ENCODE measurements at regions not wholly inside any gene's neighbourhood (a gene's known extent, or its start where the extent isn't known, plus 50 kb on each side); places are given as distances from the start of the nearest gene placed in this dataset.

DNA sequence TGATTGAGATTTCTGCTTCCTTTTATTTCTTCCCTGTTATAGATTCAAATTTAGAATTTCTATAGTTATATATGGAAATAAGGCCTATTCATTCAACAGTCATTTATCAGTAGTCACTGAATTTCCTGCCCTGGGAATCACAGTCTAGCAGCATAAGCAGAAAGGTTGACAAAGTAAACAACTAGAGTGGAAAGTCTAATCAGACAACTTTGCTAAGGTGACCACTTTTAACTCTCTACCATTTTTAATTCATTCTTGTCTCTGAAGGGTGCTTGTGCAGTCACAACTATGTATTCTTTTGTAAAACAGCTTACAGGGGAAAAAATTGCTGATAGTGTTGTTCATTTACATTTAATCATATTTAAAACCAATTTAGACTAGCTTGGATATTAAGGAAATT, 66.1 kb upstream of the PLA2G4A start:
- ChIA-PET POLR2A (no interaction called here), CTCF (interaction anchor here (1.8 kb wide), 1 partner anchor 388 kb away, joined by 5 read pairs; the partner anchor contains the start of gene TPR)
- Mint-ChIP-seq H3K36me3 (no peaks in the 10 kb centered on the region), H3K4me3 (no peak overlapping the region), H3K9me3 (no peaks in the 10 kb centered on the region), H3K27ac (no peak overlapping the region), H3K27me3 (ENCODE audit: low read depth) (no peaks in the 10 kb centered on the region), H3K4me1 (peaks cover 11% of the 10 kb centered on the region)
- ATAC-seq (no peak), DNase-seq (ENCODE audit: low spot score) (no peak)
- TF ChIP-seq JUN (CRISPR knock-in tag; IDR thresholded peaks at IDR 0.05), result no peak
- TF ChIP-seq ZNF138 (CRISPR knock-in tag; conservative IDR thresholded peaks at IDR 0.05), result no peak
- TF ChIP-seq, protein P1, sequence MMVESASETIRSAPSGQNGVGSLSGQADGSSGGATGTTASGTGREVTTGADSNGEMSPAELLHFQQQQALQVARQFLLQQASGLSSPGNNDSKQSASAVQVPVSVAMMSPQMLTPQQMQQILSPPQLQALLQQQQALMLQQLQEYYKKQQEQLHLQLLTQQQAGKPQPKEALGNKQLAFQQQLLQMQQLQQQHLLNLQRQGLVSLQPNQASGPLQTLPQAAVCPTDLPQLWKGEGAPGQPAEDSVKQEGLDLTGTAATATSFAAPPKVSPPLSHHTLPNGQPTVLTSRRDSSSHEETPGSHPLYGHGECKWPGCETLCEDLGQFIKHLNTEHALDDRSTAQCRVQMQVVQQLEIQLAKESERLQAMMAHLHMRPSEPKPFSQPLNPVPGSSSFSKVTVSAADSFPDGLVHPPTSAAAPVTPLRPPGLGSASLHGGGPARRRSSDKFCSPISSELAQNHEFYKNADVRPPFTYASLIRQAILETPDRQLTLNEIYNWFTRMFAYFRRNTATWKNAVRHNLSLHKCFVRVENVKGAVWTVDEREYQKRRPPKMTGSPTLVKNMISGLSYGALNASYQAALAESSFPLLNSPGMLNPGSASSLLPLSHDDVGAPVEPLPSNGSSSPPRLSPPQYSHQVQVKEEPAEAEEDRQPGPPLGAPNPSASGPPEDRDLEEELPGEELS (CRISPR knock-in tag; IDR thresholded peaks at IDR 0.05), result no peak
- no peak for TF ChIP-seq ZNF317 (CRISPR knock-in tag; IDR thresholded peaks at IDR 0.05; ENCODE audit: borderline replicate concordance, low read depth)
- no peak for TF ChIP-seq RORB (CRISPR knock-in tag; IDR thresholded peaks at IDR 0.05)
- no peak for TF ChIP-seq GTF2I (CRISPR knock-in tag; conservative IDR thresholded peaks at IDR 0.05)
- no peak for TF ChIP-seq CBFB (CRISPR knock-in tag; IDR thresholded peaks at IDR 0.05; ENCODE audit: low read depth)
- no peak for TF ChIP-seq ETV6 (CRISPR knock-in tag; IDR thresholded peaks at IDR 0.05)
- no peak for TF ChIP-seq FOXJ3 (CRISPR knock-in tag; IDR thresholded peaks at IDR 0.05; ENCODE audit: borderline replicate concordance)
- no peak for TF ChIP-seq ZNF232 (CRISPR knock-in tag; IDR thresholded peaks at IDR 0.05)
- TF ChIP-seq ZNF219 (CRISPR knock-in tag; IDR thresholded peaks at IDR 0.05; ENCODE audit: borderline replicate concordance), result no peak
- no peak for TF ChIP-seq CREB1 (CRISPR knock-in tag; IDR thresholded peaks at IDR 0.05)
- TF ChIP-seq MXD4 (CRISPR knock-in tag; IDR thresholded peaks at IDR 0.05; ENCODE audit: borderline replicate concordance), result no peak
- TF ChIP-seq, protein P2, sequence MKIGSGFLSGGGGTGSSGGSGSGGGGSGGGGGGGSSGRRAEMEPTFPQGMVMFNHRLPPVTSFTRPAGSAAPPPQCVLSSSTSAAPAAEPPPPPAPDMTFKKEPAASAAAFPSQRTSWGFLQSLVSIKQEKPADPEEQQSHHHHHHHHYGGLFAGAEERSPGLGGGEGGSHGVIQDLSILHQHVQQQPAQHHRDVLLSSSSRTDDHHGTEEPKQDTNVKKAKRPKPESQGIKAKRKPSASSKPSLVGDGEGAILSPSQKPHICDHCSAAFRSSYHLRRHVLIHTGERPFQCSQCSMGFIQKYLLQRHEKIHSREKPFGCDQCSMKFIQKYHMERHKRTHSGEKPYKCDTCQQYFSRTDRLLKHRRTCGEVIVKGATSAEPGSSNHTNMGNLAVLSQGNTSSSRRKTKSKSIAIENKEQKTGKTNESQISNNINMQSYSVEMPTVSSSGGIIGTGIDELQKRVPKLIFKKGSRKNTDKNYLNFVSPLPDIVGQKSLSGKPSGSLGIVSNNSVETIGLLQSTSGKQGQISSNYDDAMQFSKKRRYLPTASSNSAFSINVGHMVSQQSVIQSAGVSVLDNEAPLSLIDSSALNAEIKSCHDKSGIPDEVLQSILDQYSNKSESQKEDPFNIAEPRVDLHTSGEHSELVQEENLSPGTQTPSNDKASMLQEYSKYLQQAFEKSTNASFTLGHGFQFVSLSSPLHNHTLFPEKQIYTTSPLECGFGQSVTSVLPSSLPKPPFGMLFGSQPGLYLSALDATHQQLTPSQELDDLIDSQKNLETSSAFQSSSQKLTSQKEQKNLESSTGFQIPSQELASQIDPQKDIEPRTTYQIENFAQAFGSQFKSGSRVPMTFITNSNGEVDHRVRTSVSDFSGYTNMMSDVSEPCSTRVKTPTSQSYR (CRISPR knock-in tag; IDR thresholded peaks at IDR 0.05), result no peak
- TF ChIP-seq ZNF263 (CRISPR knock-in tag; IDR thresholded peaks at IDR 0.05; ENCODE audit: low read depth), result no peak
- TF ChIP-seq ZNF121 (CRISPR knock-in tag; IDR thresholded peaks at IDR 0.05), result no peak

DNA sequence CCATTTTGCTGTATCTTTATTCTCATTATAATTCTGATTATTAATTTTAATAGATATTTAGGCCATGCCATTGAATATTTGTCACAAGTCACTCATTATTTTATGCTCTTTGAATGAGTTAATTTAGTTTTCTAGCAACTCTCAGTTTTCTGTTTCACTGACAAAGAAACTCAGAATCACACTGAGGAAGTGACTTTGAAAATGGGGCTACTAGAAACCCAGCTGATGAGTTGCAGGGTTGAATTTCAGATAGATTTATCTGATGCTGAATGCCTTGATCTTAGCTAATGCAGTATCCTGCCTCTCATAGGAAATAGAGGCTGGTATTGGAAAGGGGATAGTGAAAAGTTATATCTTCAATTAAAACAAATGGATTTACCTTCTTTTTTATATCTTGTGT, 67.4 kb upstream of the PLA2G4A start:
- no peaks in the 10 kb centered on the region for H3K36me3 Mint-ChIP-seq
- ChIA-PET CTCF (no interaction called here), POLR2A (no interaction called here)
- ATAC-seq (no peak), DNase-seq (ENCODE audit: low spot score) (no peak)
- H3K27ac Mint-ChIP-seq, result no peak overlapping the region
- no peak overlapping the region for H3K4me3 Mint-ChIP-seq
- H3K27me3 Mint-ChIP-seq (ENCODE audit: low read depth), result no peaks in the 10 kb centered on the region
- no peaks in the 10 kb centered on the region for H3K9me3 Mint-ChIP-seq
- H3K4me1 Mint-ChIP-seq, result peaks cover 11% of the 10 kb centered on the region
- no peak for TF ChIP-seq TEAD1 (CRISPR knock-in tag; IDR thresholded peaks at IDR 0.05)
- TF ChIP-seq SP1 (CRISPR knock-in tag; conservative IDR thresholded peaks at IDR 0.05), result no peak
- TF ChIP-seq, protein P3, sequence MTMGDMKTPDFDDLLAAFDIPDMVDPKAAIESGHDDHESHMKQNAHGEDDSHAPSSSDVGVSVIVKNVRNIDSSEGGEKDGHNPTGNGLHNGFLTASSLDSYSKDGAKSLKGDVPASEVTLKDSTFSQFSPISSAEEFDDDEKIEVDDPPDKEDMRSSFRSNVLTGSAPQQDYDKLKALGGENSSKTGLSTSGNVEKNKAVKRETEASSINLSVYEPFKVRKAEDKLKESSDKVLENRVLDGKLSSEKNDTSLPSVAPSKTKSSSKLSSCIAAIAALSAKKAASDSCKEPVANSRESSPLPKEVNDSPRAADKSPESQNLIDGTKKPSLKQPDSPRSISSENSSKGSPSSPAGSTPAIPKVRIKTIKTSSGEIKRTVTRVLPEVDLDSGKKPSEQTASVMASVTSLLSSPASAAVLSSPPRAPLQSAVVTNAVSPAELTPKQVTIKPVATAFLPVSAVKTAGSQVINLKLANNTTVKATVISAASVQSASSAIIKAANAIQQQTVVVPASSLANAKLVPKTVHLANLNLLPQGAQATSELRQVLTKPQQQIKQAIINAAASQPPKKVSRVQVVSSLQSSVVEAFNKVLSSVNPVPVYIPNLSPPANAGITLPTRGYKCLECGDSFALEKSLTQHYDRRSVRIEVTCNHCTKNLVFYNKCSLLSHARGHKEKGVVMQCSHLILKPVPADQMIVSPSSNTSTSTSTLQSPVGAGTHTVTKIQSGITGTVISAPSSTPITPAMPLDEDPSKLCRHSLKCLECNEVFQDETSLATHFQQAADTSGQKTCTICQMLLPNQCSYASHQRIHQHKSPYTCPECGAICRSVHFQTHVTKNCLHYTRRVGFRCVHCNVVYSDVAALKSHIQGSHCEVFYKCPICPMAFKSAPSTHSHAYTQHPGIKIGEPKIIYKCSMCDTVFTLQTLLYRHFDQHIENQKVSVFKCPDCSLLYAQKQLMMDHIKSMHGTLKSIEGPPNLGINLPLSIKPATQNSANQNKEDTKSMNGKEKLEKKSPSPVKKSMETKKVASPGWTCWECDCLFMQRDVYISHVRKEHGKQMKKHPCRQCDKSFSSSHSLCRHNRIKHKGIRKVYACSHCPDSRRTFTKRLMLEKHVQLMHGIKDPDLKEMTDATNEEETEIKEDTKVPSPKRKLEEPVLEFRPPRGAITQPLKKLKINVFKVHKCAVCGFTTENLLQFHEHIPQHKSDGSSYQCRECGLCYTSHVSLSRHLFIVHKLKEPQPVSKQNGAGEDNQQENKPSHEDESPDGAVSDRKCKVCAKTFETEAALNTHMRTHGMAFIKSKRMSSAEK (CRISPR knock-in tag; IDR thresholded peaks at IDR 0.05; ENCODE audit: borderline replicate concordance), result no peak
- no peak for TF ChIP-seq ESRRA (CRISPR knock-in tag; IDR thresholded peaks at IDR 0.05; ENCODE audit: borderline replicate concordance)
- TF ChIP-seq MYBL2 (CRISPR knock-in tag; IDR thresholded peaks at IDR 0.05), result no peak
- TF ChIP-seq NR2C2 (CRISPR knock-in tag; IDR thresholded peaks at IDR 0.05), result no peak
- no peak for TF ChIP-seq RORB (CRISPR knock-in tag; IDR thresholded peaks at IDR 0.05)
- no peak for TF ChIP-seq STAT6 (CRISPR knock-in tag; conservative IDR thresholded peaks at IDR 0.05; ENCODE audit: low read depth)
- TF ChIP-seq GTF2I (CRISPR knock-in tag; conservative IDR thresholded peaks at IDR 0.05), result no peak
- TF ChIP-seq PRRX2 (CRISPR knock-in tag; IDR thresholded peaks at IDR 0.05), result no peak
- TF ChIP-seq, protein P4, sequence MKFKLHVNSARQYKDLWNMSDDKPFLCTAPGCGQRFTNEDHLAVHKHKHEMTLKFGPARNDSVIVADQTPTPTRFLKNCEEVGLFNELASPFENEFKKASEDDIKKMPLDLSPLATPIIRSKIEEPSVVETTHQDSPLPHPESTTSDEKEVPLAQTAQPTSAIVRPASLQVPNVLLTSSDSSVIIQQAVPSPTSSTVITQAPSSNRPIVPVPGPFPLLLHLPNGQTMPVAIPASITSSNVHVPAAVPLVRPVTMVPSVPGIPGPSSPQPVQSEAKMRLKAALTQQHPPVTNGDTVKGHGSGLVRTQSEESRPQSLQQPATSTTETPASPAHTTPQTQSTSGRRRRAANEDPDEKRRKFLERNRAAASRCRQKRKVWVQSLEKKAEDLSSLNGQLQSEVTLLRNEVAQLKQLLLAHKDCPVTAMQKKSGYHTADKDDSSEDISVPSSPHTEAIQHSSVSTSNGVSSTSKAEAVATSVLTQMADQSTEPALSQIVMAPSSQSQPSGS (CRISPR knock-in tag; IDR thresholded peaks at IDR 0.05; ENCODE audit: borderline replicate concordance, low read depth), result no peak
